ENCODE measurements at regions not wholly inside any gene's neighbourhood (a gene's known extent, or its start where the extent isn't known, plus 50 kb on each side); places are given as distances from the start of the nearest gene placed in this dataset.

- H3K4me2 ChIP-seq (ENCODE audit: insufficient read depth, low read length): no peak overlapping the region
- H3K9me1 ChIP-seq (ENCODE audit: control insufficient read depth, insufficient read depth, low read length): no peaks in the 10 kb centered on the region
- no peak overlapping the region for H3K4me3 ChIP-seq
- H3K36me3 ChIP-seq (ENCODE audit: control insufficient read depth, insufficient read depth, low read length): no peaks in the 10 kb centered on the region
- no peaks in the 10 kb centered on the region for H3K79me2 ChIP-seq (ENCODE audit: control insufficient read depth, insufficient read depth, low read length)
- in situ Hi-C loops (cut with MboI) (no loop called here), intact Hi-C loops (cut with micrococcal nuclease) (no loop called here)
- H3K9ac ChIP-seq (ENCODE audit: insufficient read depth in 1 of 2, low read depth in 2 of 2, low read length in 2 of 2): no peak overlapping the region
- 0% methylated on average over 1 of the region's 1 CpG for WGBS (ENCODE audit: insufficient coverage, low coverage, missing lambda C conversion rate)
- FAIRE-seq (no peak), ATAC-seq (no peak), DNase-seq (ENCODE audit: extremely low read depth in 1 of 4, low spot score in 3 of 4) (no peak)
- no peak overlapping the region for H2AFZ ChIP-seq (ENCODE audit: low read depth, low read length)
- H4K20me1 ChIP-seq (replicated peaks; ENCODE audit: control insufficient read depth, insufficient read depth, low read length): no peaks in the 10 kb centered on the region
- no peaks in the 10 kb centered on the region for H3K27me3 ChIP-seq (ENCODE audit: control insufficient read depth in 2 of 2, insufficient read depth in 2 of 2, low read length in 2 of 2)
- H3K9me3 ChIP-seq (replicated peaks; ENCODE audit: control insufficient read depth, insufficient read depth, low read depth, low read length): no peaks in the 10 kb centered on the region
- CTCF ChIA-PET (ENCODE audit: low intra/inter-chr PET ratio): no interaction called here
- no peaks in the 10 kb centered on the region for H3K4me1 ChIP-seq (replicated peaks in 1 of 2; ENCODE audit: control insufficient read depth in 2 of 2, insufficient read depth in 2 of 2, low read length in 2 of 2)
- POLR2A ChIA-PET: no interaction called here
- no TSS peak for BruUV-seq (replicated peaks)
- no peak overlapping the region for H3K27ac ChIP-seq (ENCODE audit: extremely low read depth, low read depth, low read length)
- TF ChIP-seq CTCF (IDR thresholded peaks at IDR 0.05 in 2 of 3, conservative IDR thresholded peaks at IDR 0.05 in 1 of 3; ENCODE audit: insufficient read depth in 2 of 3, low read depth in 1 of 3, low read length in 3 of 3): no peak
Measured at GRCh38 chr10:113485736-113486135, 67.1 kb upstream of the HABP2 start.

- in situ Hi-C loops (cut with MboI) (no loop called here), intact Hi-C loops (cut with micrococcal nuclease) (no loop called here)
- Histone ChIP-seq H4K20me1 (replicated peaks; ENCODE audit: control insufficient read depth, insufficient read depth, low read length) (no peaks in the 10 kb centered on the region), H3K9me1 (ENCODE audit: control insufficient read depth, insufficient read depth, low read length) (no peaks in the 10 kb centered on the region), H3K4me3 (no peak overlapping the region), H2AFZ (ENCODE audit: low read depth, low read length) (no peak overlapping the region), H3K9ac (ENCODE audit: insufficient read depth in 1 of 2, low read depth in 2 of 2, low read length in 2 of 2) (no peak overlapping the region), H3K36me3 (ENCODE audit: control insufficient read depth, insufficient read depth, low read length) (no peaks in the 10 kb centered on the region), H3K4me1 (replicated peaks in 1 of 2; ENCODE audit: control insufficient read depth in 2 of 2, insufficient read depth in 2 of 2, low read length in 2 of 2) (no peaks in the 10 kb centered on the region), H3K27ac (ENCODE audit: extremely low read depth, low read depth, low read length) (no peak overlapping the region), H3K9me3 (replicated peaks; ENCODE audit: control insufficient read depth, insufficient read depth, low read depth, low read length) (no peaks in the 10 kb centered on the region), H3K4me2 (ENCODE audit: insufficient read depth, low read length) (no peak overlapping the region), H3K27me3 (ENCODE audit: control insufficient read depth in 2 of 2, insufficient read depth in 2 of 2, low read length in 2 of 2) (no peaks in the 10 kb centered on the region), H3K79me2 (ENCODE audit: control insufficient read depth, insufficient read depth, low read length) (no peaks in the 10 kb centered on the region)
- BruUV-seq (replicated peaks): no TSS peak
- ATAC-seq (no peak), DNase-seq (ENCODE audit: extremely low read depth in 1 of 4, low spot score in 3 of 4) (no peak), FAIRE-seq (no peak)
- WGBS (ENCODE audit: insufficient coverage, low coverage, missing lambda C conversion rate): 3% methylated on average over 4 of the region's 4 CpGs
- CTCF ChIA-PET (ENCODE audit: low intra/inter-chr PET ratio): no interaction called here
- POLR2A ChIA-PET: interaction anchor here (0.6 to 0.7 kb wide), 2 partner anchors 12 to 34 kb away, joined by 3 read pairs; no protein-coding TSS in a partner anchor
- TF ChIP-seq SMAD4 (CRISPR knock-in tag; conservative IDR thresholded peaks at IDR 0.05) (no peak), ZBTB11 (CRISPR knock-in tag; IDR thresholded peaks at IDR 0.05) (no peak), ARNT (IDR thresholded peaks at IDR 0.05) (no peak), ZNF395 (CRISPR knock-in tag; IDR thresholded peaks at IDR 0.05) (no peak), HMGN3 (IDR thresholded peaks at IDR 0.05; ENCODE audit: borderline replicate concordance, extremely low read depth, insufficient read length, low read depth, low read length) (no peak), RBFOX2 (IDR thresholded peaks at IDR 0.05; ENCODE audit: low read depth, low read length) (no peak), PCBP1 (IDR thresholded peaks at IDR 0.05; ENCODE audit: low read depth, low read length, poor library complexity, severe bottlenecking) (no peak)
Measured at GRCh38 chr10:113486531-113486930, 66.3 kb upstream of the HABP2 start.

All from K562 (cell line).